Sigmoid colon (tissue), 4 donors: ENCODE measurements at regions not wholly inside any gene's neighbourhood (a gene's known extent, or its start where the extent isn't known, plus 50 kb on each side); places are given as distances from the start of the nearest gene placed in this dataset.

Source experiments
- CTCF ChIP-seq, 4 experiments: fragments of 450-650 bp in 3 of 4; fragments of 200-600 bp in 1 of 4; IDR thresholded peaks; one replicate each; pipeline ENCODE4 v1.5.1; 2016 to 2019; ENCODE audit warnings: antibody characterized with exemption in 4 of 4, mild to moderate bottlenecking in 3 of 4, moderate library complexity in 2 of 4
- EP300 ChIP-seq, 4 donors: sonication (generic); formaldehyde crosslinking; IDR thresholded peaks; one replicate each; pipeline ENCODE4 v1.6.1; 2017; ENCODE audit warnings: antibody characterized with exemption in 4 of 4
- POLR2A ChIP-seq, 2 donors: fragments of 450-650 bp; IDR thresholded peaks; one replicate each; pipeline ENCODE4 v1.6.1; 2016; ENCODE audit warnings: antibody characterized with exemption in 2 of 2, mild to moderate bottlenecking in 2 of 2, moderate library complexity in 2 of 2
- POLR2AphosphoS5 ChIP-seq, 4 donors: sonication (generic); formaldehyde crosslinking; IDR thresholded peaks; one replicate each; pipeline ENCODE4 v1.6.1; 2017; ENCODE audit warnings: antibody characterized with exemption in 4 of 4

GRCh38 chr12:96098631-96099030 is 63.2 kb upstream of the LTA4H start:
- TF ChIP-seq CTCF (IDR thresholded peaks at IDR 0.05) (no peak), POLR2A (IDR thresholded peaks at IDR 0.05) (no peak), EP300 (IDR thresholded peaks at IDR 0.05) (no peak), POLR2AphosphoS5 (IDR thresholded peaks at IDR 0.05) (no peak)
